GM19452 (cell line): ENCODE measurements at regions not wholly inside any gene's neighbourhood (a gene's known extent, or its start where the extent isn't known, plus 50 kb on each side); places are given as distances from the start of the nearest gene placed in this dataset.
"Not testable (repeated sequence)": the region's sequence is repeated elsewhere in the genome, so short reads cannot be mapped to it uniquely, and the experiment has no call there.

Source experiments
- ATAC-seq: cut with Tn5 transposase; IDR thresholded peaks from one replicate; pipeline ENCODE4 v1.9.1; 2021; ENCODE audit not compliant: unreplicated experiment

DNA sequence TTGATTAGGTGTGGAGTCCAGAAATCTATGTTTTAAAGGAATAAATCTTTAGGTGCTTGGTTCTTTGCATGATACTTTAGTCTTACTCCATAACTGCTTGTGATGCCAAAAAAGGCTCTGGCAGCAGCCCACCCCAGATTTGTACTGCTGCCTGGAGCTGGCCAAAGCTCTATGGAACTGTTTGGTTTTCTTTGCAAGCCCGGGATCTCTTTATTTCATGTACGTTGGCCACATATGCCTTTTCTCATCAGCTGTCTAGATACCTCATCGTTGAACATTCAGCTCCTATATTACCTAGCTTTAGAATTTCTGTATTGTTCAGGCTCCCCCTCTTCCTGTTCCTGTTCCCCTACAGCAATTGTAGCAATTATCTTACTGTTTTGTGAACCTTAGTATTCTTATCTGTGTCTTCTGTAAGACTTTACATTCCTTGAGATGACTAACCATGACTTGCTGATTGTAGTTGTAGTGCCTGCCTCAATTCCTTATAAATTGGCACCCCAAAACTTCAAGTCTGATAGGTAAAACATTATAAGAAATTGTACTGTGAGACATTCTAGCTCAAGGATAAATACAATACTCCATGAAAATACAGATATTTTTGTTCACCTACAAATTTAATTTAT, 199.4 kb upstream of the GPRIN3 start:
- no peak for ATAC-seq

DNA sequence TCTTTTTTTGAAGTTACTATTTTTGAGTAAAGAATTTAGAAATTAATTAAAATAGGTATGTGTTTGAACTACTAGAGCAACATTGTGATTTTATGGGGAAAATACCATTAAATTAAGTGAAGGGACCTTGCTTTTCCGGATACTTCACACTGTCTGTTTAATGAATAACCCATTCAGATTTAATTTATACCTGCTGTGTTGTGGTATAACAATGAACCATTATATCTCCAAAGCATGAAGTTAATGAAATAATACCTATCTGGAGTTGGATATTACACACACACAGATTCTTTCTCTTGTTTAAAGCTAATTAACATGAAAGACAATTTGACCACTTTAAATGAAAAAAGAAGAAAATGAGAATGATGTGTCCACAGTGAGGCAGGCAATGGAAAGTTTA, 195.0 kb upstream of the GPRIN3 start:
- no peak for ATAC-seq

DNA sequence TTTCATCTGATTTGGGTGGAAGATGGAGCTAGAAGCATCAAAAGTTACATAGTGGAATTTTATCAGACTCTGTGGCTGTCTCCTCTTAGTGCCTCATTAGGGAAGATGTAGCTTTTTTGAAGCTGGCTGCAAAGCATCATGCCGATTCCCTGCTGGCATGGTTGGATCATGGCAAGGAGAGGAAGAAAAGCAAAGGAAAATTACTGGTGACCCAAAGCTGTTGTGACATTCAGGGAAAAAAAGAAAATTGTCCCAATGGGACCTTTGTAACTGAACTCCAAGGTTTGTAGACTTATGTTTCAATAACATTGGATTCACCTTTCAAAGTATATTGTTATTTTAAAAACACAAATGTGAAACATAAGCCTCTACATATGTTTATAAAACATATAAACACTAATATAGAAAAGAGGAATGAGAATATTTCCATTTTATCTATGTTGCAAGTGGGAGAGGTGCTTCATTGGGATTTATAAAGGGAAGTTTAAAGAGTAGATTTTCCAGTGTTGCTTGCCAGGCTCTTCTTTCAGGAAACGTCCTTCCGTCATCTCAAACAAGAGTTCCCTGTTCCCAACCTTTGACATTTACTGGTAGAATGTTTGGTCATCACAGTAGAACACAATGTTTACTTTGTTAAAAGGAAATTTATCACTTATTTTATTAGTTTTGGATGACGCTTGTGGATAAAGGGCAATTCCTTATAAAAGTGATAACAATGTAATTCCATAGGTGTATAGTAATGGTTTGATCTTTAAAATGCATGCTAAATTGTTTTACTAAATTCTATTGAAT, 190.1 kb upstream of the GPRIN3 start:
- ATAC-seq = no peak

DNA sequence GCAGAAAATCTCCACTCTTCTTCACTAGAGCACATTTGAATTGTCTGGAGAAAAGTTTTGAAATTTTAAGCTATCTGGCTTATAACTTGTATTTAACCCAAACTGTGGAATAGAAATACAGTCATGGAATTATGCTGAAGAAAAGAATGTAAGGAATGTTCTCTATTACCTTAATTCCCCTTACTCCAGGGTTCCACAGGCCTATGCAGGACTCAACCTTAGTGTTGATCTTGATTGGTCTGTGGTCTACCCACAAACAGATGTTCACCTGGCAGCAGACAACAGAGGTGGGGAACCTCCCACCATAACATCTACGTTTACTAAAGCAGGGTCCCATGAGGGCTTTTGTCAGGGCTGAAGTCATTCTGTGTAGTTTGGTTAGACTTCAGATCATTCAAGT, 189.3 kb upstream of the GPRIN3 start:
- no peak for ATAC-seq

DNA sequence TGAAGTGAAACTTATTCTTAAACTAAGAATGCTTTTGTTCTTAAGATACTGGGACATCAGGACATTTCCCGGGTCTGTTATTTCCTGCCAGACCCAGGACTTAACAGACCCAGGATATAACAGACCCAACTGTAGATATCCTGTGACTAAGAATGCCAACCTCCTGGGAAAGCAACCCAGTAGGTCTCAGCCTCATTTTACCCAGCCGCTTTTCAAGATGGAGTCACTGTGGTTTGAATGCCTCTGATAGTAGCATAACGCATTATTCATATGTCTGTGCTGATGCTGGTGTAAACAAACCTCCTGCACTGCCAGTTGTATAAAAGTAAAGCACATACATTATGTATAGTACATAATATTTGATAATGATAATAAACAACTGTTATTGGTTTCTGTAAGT, 185.8 kb upstream of the GPRIN3 start:
- ATAC-seq = no peak

DNA sequence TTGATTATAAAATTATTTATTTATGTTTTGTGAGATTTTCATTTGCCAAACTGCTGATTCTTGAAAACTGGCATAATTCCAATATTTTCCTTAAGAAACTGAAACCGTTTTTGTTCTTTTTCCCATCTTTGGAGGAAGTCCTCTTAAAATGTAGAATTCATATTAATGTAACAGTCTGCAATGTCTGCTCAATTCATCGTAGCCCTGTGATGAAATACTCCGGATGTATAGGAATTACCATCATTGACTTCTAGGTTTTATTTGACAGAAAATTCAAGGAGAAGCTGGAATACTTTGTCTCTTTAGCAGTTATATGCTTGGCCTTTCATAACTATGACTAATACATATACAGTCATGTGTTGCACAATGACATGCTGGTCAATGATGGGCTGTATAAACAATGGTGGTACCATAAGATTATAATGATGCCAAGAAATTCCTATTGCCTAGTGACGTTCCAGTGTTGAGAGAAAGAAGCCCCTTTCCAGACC, 185.0 kb upstream of the GPRIN3 start:
- no peak for ATAC-seq

DNA sequence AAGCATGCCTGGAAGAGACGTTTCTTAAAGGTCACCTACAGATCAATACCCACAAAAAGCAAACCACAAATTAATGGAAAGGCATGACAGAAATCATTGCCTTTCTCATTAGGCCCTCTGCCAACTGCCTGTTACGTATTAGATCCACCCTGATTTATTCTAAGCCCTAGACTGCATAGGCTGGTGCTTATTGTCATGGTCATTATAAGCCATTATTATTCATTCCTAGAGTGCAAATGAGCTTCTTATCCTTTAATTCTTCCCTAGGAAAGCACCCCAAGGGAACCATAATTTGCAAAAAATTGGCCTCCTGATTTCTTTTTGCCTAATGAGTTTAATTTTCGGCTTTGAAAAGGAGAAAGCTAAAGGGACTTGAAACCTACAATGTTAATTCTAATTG, 184.2 kb upstream of the GPRIN3 start:
- ATAC-seq = no peak

DNA sequence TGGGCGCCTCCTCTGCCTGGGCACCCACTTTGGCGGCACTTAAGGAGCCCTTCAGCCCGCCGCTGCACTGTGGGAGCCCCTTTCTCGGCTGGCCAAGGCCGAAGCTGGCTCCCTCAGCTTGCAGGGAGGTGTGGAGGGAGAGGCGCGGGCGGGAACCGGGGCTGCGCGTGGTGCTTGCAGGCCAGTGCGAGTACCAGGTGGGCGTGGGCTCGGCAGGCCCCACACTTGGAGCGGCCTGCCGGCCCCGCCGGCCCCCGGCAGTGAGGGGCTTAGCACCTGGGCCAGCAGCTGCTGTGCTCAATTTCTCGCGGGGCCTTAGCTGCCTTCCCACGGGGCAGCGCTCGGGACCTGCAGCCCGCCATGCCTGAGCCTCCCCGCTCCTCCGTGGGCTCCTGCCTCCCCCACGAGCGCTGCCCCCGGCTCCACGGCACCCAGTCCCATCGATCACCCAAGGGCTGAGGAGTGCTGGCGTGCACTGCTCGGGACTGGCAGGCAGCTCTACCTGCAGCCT, 182.4 kb upstream of the GPRIN3 start:
- not testable (repeated sequence) for ATAC-seq

DNA sequence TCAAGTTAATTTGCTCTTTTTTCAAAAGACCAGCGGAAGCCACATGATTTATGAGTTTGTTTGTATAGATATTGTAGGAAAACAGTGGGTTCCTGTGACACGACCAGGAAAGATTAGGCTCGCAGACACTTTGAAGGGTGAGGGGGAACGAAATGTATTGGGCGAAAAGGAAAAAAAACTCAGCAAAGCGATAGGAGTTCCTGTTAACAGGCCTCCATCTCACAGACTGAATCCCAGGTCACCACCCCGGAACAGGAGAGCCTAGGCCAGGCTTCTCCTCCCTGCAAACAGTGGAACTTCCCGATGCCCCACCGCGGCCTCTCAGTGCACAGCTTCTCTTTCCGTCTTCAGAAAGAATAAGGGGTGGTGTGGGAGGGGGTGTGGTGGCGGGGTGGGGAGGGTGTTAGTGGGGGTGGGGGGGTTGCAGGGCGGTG, 181.8 kb upstream of the GPRIN3 start:
- no peak for ATAC-seq

DNA sequence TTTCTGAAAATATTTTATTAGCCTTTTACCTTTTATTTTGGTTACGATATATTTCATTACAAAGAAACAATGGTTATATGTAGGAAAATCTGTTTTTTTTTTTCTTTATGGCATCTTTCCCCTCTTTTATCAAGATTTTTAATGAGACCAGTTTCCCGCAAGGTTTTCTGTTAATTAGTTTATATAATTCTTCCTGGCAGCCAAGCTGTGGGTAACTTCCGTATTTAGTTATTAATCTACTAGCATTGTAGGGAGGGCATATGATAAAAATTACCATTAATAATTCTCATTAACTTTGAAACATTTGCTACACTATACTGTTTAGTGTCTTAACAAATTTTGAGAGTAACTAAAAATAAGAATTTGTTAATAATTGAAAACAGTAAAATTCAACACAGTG, 181.1 kb upstream of the GPRIN3 start:
- no peak for ATAC-seq

DNA sequence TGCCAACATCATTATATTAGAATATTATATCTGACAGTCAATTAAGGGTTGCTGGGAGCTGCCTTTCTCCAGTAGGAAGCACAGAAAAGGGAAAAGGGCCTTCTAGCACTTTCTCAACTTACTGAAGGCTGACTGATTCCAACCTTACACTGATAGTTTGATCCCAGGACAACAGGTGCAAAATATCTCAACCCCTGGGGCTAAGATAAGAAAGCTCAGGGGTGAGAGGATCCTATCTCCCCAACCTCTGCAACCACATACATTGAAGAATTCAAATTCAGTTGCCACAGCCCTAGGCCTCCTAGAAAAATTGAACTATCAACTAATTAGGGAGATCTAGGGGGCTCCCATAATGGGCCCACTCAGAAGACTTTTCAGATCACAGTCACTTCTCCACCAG, 179.1 kb upstream of the GPRIN3 start:
- ATAC-seq = no peak

DNA sequence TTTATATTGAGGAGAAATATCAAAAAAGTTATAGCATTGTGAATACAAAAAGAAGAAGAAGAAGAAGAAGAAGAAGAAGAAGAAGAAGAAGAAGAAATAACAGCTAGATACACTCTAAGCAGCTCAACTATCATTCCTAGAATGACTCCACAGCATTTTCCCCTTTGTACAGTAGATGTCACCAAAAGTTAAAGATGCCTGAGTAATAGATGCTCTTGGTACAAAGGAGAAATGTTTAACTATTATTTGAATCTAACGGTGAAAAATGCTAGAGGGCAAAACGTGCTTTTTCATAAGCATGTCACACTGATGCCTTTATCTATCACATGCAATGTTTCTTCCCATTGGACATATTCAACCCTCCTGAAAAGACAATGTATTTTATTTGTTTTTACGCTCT, 178.4 kb upstream of the GPRIN3 start:
- no peak for ATAC-seq

DNA sequence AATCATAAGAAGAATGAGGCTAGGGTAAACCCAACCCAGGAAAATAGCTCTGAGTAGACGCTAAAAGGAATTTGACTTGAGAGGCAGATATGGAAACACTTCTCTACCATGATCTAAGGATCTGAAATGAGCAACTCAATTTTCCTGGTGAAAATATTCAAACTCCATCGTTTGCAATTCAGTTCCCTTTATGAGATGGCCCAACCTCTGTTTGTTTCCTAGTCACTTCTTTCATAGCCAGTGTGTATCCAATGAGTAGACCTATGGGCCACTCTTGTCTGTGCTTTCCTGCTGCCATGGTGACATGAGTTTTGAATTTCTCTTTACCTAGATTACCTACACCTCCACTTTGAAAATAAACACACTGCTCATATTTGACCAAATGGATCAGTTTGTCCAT, 176.2 kb upstream of the GPRIN3 start:
- no peak for ATAC-seq

DNA sequence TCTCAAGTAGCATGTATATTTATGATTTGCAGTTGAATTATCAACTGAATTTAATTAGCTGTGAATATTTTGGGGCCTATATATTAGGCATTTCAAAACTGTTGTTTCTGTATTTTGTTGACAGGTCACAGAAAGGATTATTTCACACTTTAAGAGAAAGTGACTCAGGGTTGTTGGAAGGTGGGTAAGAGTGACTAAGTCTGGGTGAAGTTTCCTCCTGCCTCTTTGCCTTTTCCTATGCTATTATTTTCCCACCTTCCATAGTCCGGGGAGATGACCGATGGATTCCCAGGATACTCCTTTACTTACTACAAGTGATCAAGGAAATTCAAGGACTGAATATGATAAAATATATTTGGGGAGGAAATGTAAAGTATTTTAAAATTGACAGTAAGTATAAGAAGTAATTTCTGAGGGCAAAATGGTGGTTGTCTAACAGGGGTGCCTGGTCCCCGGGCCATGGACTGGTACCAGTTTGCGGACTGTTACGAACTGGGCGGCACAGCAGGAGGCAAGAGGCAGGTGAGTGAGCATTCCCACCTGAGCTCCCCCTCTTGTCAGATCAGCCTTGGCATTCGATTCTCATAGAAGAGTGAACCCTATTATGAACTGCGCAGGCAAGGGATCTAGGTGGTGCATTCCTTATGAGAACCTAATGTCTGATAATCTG, 175.5 kb upstream of the GPRIN3 start:
- no peak for ATAC-seq

DNA sequence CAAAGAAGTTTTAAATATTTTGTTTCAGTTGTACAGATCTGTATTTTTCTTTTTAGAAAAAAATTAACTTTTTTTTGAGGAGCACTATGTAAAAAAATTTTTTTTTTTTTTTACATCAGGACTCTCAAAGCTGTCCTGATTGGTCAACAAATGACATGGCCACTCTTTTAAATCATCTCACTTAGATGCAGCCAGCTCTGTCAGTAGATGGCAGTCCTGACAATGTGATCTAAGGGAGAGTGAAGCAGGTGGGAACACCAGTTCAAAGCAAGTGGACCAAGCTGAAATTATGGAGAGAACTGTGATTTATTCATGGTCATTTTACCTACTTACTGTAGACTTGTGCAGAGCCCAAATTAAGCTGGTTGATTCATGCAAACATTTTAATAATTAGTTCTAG, 174.7 kb upstream of the GPRIN3 start:
- ATAC-seq = no peak

DNA sequence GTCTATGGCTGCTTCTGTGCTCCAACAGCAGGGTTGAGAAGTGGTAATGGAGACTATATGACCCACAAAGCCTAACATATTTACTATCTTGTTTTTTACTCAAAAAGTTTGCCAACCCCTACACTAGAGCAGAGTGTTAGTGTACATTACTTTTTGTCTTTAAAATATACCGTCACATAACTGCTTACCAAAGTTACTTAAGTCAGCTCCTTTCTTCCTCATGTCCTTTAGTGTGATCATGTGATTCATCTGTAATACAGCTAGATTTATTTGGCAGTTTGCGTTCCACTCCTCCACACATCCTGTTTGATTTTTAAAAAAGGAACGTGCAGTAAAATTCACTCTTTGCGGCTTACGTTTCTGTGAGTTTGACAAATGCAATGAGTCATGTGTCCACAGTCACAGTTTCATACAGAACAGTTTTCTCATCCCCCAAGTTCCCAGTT, 162.4 kb upstream of the GPRIN3 start:
- peak; percentile 89 for ATAC-seq

DNA sequence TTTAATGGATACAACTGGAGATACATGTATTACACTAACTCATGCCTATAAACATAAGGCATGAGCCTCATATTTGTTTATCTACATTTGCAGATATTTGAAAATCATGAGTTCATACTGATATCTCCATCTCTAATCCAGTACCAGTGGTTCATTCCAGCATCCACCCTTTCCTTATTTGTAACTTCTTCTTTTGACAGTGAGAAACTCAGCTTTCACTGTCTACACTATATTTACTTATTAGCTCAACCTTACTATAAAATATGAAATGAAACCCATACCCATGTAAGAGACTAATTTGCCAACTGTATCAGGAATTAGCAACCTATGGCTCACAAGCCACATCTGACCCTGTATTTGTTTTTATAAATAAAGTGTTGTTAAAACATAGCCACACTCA, 161.9 kb upstream of the GPRIN3 start:
- peak; percentile 13 for ATAC-seq

DNA sequence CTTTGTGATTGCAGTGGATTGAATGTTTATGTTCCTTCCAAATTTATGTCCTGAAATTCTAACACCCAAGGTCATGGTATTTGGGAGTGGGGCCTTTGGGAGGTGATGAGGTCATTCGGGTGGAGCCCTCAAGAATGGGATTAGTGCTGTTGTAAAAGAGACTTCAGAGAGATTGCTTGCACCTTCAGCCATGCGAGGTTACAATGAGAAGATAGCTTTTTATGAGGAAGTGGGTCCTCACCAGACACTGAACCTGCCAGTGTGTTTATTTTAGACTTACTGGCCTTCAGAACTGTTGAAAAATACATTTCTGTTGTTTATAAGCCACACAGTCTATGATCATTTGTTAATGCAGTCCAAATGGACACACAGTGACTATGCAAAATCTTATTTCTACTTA, 161.0 kb upstream of the GPRIN3 start:
- ATAC-seq = no peak

DNA sequence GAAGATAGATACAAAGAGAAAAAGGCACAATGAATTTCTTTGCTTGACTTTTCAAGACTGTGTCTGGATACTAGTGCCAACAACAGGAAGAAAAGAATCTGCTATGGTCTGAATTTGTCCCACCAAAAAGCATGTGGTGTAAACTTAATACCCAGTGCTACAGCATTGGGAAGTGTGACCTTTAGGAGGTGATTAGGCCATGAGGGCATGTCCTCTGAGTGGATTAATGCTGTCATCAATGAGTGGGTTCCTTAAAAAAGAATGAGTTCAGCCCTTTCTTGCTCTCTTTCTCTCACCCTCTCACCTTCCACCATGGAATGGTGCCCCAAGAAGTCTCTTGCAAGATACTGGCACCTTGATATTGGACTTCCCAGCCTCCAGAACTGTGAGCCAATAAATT, 155.7 kb upstream of the GPRIN3 start:
- no peak for ATAC-seq

DNA sequence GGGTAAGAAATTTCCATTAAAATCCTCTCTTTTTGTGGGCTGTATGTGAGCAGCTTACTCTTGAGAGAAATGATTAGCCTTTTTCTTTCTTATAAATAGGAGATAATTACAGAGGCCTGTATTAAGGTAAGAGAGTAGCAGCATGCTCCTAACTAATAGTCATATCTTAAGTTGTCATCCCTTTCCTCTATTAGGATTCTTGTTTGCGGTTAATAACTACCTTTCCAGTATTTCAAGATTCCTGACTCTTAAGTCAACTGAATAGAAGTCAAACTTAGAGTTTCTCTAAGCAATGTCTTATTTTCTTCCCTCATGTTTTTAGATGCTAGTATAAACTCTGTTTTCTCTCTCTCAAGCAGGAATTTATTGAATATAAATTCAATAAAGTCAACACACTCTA, 139.9 kb upstream of the GPRIN3 start:
- no peak for ATAC-seq

DNA sequence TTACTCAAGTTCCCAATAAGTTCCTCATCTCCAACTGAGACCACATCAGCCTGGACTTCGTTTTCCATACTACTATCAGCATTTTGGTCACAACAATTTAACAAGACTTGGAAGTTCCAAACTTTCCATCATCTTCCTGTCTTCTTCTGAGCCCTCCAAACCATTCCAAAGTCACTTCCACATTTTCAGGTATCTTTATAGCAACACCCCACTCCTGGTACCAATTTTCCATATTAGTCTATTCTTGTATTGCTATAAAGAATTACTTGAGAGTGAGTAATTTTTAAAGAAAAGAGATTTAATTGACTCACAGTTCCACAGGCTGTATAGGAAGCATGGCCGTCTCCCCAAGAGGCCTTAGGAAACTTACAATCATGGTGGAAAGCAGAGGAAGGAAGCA, 138.6 kb upstream of the GPRIN3 start:
- ATAC-seq = no peak

DNA sequence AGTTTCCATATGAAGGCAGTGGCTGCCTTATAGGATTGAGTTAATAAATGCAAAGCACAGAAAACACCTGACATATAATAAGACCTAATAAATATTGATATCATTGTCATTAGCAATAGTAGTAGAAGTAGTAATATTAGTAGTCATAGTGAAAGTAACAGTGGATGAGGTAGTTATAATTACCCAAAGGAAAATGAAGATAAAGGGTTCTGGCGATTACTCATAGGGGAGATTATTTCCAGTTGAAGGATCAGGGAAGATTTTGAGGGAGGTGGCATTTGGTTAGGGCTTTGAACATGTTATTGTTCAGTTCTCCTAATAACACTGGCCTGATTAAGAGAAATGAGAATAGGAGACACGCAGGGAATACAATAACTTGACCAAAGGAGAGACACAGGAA, 131.9 kb upstream of the GPRIN3 start:
- ATAC-seq = no peak
